Mesendoderm (in vitro differentiated cells): ENCODE measurements at regions not wholly inside any gene's neighbourhood (a gene's known extent, or its start where the extent isn't known, plus 50 kb on each side); places are given as distances from the start of the nearest gene placed in this dataset.

Experiments used
- DNase-seq: peaks from one replicate; pipeline ENCODE4 v3.0.0; 2013
- H2AK5ac ChIP-seq: 2 replicates; pipeline ENCODE4 v1.6.1; 2013; ENCODE audit warnings: low read length, inconsistent platforms
- H2BK120ac ChIP-seq: 2 replicates; pipeline ENCODE4 v1.6.1; 2013; ENCODE audit warnings: low read depth, mild to moderate bottlenecking, low read length, moderate library complexity, mixed read lengths
- H2BK15ac ChIP-seq: replicated peaks from 2 replicates; pipeline ENCODE4 v1.6.1; 2013; ENCODE audit warnings: low read depth, mild to moderate bottlenecking, moderate library complexity
- H2BK5ac ChIP-seq: 2 replicates; pipeline ENCODE4 v1.6.1; 2013; ENCODE audit warnings: low read length, inconsistent platforms
- H3K18ac ChIP-seq: 2 replicates; pipeline ENCODE4 v1.6.1; 2013; ENCODE audit warnings: mild to moderate bottlenecking, low read length, mixed read lengths
- H3K23ac ChIP-seq: one replicate; pipeline ENCODE4 v1.6.1; 2013; ENCODE audit warnings: low read length
- H3K27ac ChIP-seq: 2 replicates; pipeline ENCODE4 v1.5.1; 2013; ENCODE audit warnings: low read depth, mild to moderate bottlenecking, inconsistent platforms, low read length, moderate library complexity
- H3K27me3 ChIP-seq: 2 replicates; pipeline ENCODE4 v1.6.1; 2013; ENCODE audit warnings: low read length, control low read depth, mild to moderate bottlenecking, inconsistent platforms; ENCODE audit not compliant: insufficient read depth, poor library complexity
- H3K36me3 ChIP-seq: 2 replicates; pipeline ENCODE4 v1.6.1; 2013; ENCODE audit warnings: low read length, inconsistent platforms; ENCODE audit not compliant: control insufficient read depth, insufficient read depth
- H3K4ac ChIP-seq: one replicate; pipeline ENCODE4 v1.6.1; 2013; ENCODE audit warnings: low read depth, mild to moderate bottlenecking, low read length, moderate library complexity
- H3K4me1 ChIP-seq: 2 replicates; pipeline ENCODE4 v1.6.1; 2013; ENCODE audit warnings: low read depth, low read length, inconsistent platforms; ENCODE audit not compliant: control insufficient read depth
- H3K4me2 ChIP-seq: 2 replicates; pipeline ENCODE4 v1.6.1; 2013; ENCODE audit warnings: low read length
- H3K4me3 ChIP-seq: 2 replicates; pipeline ENCODE4 v1.5.1; 2013; ENCODE audit warnings: mild to moderate bottlenecking, low read length
- H3K56ac ChIP-seq: one replicate; pipeline ENCODE4 v1.6.1; 2013; ENCODE audit warnings: low read length
- H3K79me1 ChIP-seq: 2 replicates; pipeline ENCODE4 v1.6.1; 2013; ENCODE audit warnings: low read length, inconsistent platforms
- H3K79me2 ChIP-seq: 2 replicates; pipeline ENCODE4 v1.6.1; 2013; ENCODE audit warnings: mild to moderate bottlenecking, low read length; ENCODE audit not compliant: control insufficient read depth, insufficient read depth
- H3K9ac ChIP-seq: 2 replicates; pipeline ENCODE4 v1.6.1; 2013; ENCODE audit warnings: low read length, inconsistent platforms
- H4K5ac ChIP-seq: one replicate; pipeline ENCODE4 v1.6.1; 2013; ENCODE audit warnings: low read length
- H4K8ac ChIP-seq: one replicate; pipeline ENCODE4 v1.6.1; 2013; ENCODE audit warnings: low read depth, mild to moderate bottlenecking, control low read depth, low read length, moderate library complexity
- WGBS: extraction: QIAGEN DNeasy Blood & Tissue Kit; methylation state at CpG from one replicate; pipeline ENCODE4 v1.1.7; 2013; ENCODE audit warnings: low lambda C conversion rate, missing lambda C conversion rate; ENCODE audit not compliant: insufficient coverage; ENCODE audit errors: extremely low coverage; 5-methylcytosine and 5-hydroxymethylcytosine counted together

GRCh38 chr10:123537188-123537961 is 128.8 kb upstream of the GPR26 start:
- H2BK5ac ChIP-seq: no peak overlapping the region
- H4K8ac ChIP-seq: no peak overlapping the region
- no peak overlapping the region for H3K4ac ChIP-seq
- DNase-seq: no peak
- H3K9ac ChIP-seq: no peak overlapping the region
- no peak overlapping the region for H2AK5ac ChIP-seq
- no CpG with 5 or more reads among the region's 6 CpGs for WGBS
- H3K36me3 ChIP-seq: no peaks in the 10 kb centered on the region
- H3K56ac ChIP-seq: no peak overlapping the region
- peak overlapping the region; percentile 28 for H2BK120ac ChIP-seq
- no peak overlapping the region for H3K23ac ChIP-seq
- H3K27ac ChIP-seq: no peak overlapping the region
- H3K4me2 ChIP-seq: no peak overlapping the region
- H3K79me1 ChIP-seq: no peaks in the 10 kb centered on the region
- H3K27me3 ChIP-seq: no peaks in the 10 kb centered on the region
- no peak overlapping the region for H3K4me3 ChIP-seq
- no peak overlapping the region for H4K5ac ChIP-seq
- H3K18ac ChIP-seq: no peak overlapping the region
- no peaks in the 10 kb centered on the region for H3K79me2 ChIP-seq
- peaks cover 2% of the 10 kb centered on the region for H3K4me1 ChIP-seq
- H2BK15ac ChIP-seq: no peak overlapping the region

- H3K23ac ChIP-seq: no peak overlapping the region
- no peak overlapping the region for H3K4ac ChIP-seq
- no peak overlapping the region for H4K5ac ChIP-seq
- H3K56ac ChIP-seq: peak overlapping the region; percentile 37
- peak overlapping the region; percentile 54 for H2BK5ac ChIP-seq
- no peaks in the 10 kb centered on the region for H3K27me3 ChIP-seq
- H3K36me3 ChIP-seq: no peaks in the 10 kb centered on the region
- H2AK5ac ChIP-seq: no peak overlapping the region
- H3K79me1 ChIP-seq: no peaks in the 10 kb centered on the region
- no peak overlapping the region for H3K4me3 ChIP-seq
- peak overlapping the region; percentile 25 for H3K27ac ChIP-seq
- no CpG with 5 or more reads among the region's 12 CpGs for WGBS
- peaks cover 2% of the 10 kb centered on the region for H3K4me1 ChIP-seq
- no peak overlapping the region for H4K8ac ChIP-seq
- H3K79me2 ChIP-seq: no peaks in the 10 kb centered on the region
- H2BK120ac ChIP-seq: peak overlapping the region; percentile 54
- H3K9ac ChIP-seq: no peak overlapping the region
- peak overlapping the region; percentile 72 for H3K18ac ChIP-seq
- DNase-seq: peak; percentile 40
- H2BK15ac ChIP-seq: no peak overlapping the region
- H3K4me2 ChIP-seq: no peak overlapping the region
These were observed 127.5 kb upstream of the GPR26 start for GRCh38 chr10:123538401-123539320.

GRCh38 chr10:123544986-123545385 is 121.2 kb upstream of the GPR26 start:
- no peak overlapping the region for H3K56ac ChIP-seq
- no peaks in the 10 kb centered on the region for H3K36me3 ChIP-seq
- no peak overlapping the region for H4K8ac ChIP-seq
- no peak overlapping the region for H2AK5ac ChIP-seq
- H3K79me2 ChIP-seq: no peaks in the 10 kb centered on the region
- no peak overlapping the region for H3K9ac ChIP-seq
- H4K5ac ChIP-seq: no peak overlapping the region
- no peak overlapping the region for H2BK120ac ChIP-seq
- H2BK5ac ChIP-seq: no peak overlapping the region
- H3K4me2 ChIP-seq: no peak overlapping the region
- WGBS: no CpG with 5 or more reads among the region's 3 CpGs
- no peak for DNase-seq
- no peak overlapping the region for H3K23ac ChIP-seq
- no peaks in the 10 kb centered on the region for H3K79me1 ChIP-seq
- no peak overlapping the region for H3K18ac ChIP-seq
- no peaks in the 10 kb centered on the region for H3K4me1 ChIP-seq
- no peak overlapping the region for H3K4ac ChIP-seq
- H2BK15ac ChIP-seq: no peak overlapping the region
- H3K27me3 ChIP-seq: no peaks in the 10 kb centered on the region
- no peak overlapping the region for H3K4me3 ChIP-seq
- H3K27ac ChIP-seq: no peak overlapping the region

GRCh38 chr10:123548770-123549169 is 117.4 kb upstream of the GPR26 start:
- no peak overlapping the region for H3K4ac ChIP-seq
- H3K79me1 ChIP-seq: no peaks in the 10 kb centered on the region
- H3K18ac ChIP-seq: no peak overlapping the region
- H2BK120ac ChIP-seq: no peak overlapping the region
- no peak overlapping the region for H2BK15ac ChIP-seq
- H3K36me3 ChIP-seq: no peaks in the 10 kb centered on the region
- no peaks in the 10 kb centered on the region for H3K4me1 ChIP-seq
- H3K9ac ChIP-seq: no peak overlapping the region
- H3K4me2 ChIP-seq: no peak overlapping the region
- DNase-seq: peak; percentile 40
- H2AK5ac ChIP-seq: no peak overlapping the region
- no CpG with 5 or more reads among the region's 2 CpGs for WGBS
- H4K8ac ChIP-seq: no peak overlapping the region
- H3K79me2 ChIP-seq: no peaks in the 10 kb centered on the region
- no peak overlapping the region for H3K4me3 ChIP-seq
- no peak overlapping the region for H3K27ac ChIP-seq
- no peak overlapping the region for H3K56ac ChIP-seq
- H2BK5ac ChIP-seq: no peak overlapping the region
- no peak overlapping the region for H4K5ac ChIP-seq
- no peak overlapping the region for H3K23ac ChIP-seq
- H3K27me3 ChIP-seq: no peaks in the 10 kb centered on the region

- no peak for DNase-seq
- Histone ChIP-seq H3K18ac (no peak overlapping the region), H3K4me2 (no peak overlapping the region), H2BK15ac (no peak overlapping the region), H2BK5ac (no peak overlapping the region), H3K9ac (no peak overlapping the region), H3K4me1 (no peaks in the 10 kb centered on the region), H4K5ac (no peak overlapping the region), H3K79me2 (no peaks in the 10 kb centered on the region), H2AK5ac (no peak overlapping the region), H3K27me3 (no peaks in the 10 kb centered on the region), H3K27ac (no peak overlapping the region), H3K56ac (no peak overlapping the region), H3K79me1 (no peaks in the 10 kb centered on the region), H2BK120ac (no peak overlapping the region), H3K23ac (no peak overlapping the region), H3K4me3 (no peak overlapping the region), H3K36me3 (no peaks in the 10 kb centered on the region), H3K4ac (no peak overlapping the region), H4K8ac (no peak overlapping the region)
- WGBS: no CpG with 5 or more reads among the region's 7 CpGs
These were observed 116.2 kb upstream of the GPR26 start for GRCh38 chr10:123549761-123550454.
